GM20000 (cell line): ENCODE measurements at regions not wholly inside any gene's neighbourhood (a gene's known extent, or its start where the extent isn't known, plus 50 kb on each side); places are given as distances from the start of the nearest gene placed in this dataset.

Experiments
- DNase-seq: peaks from one replicate; pipeline ENCODE4 v3.0.0; 2012; ENCODE audit warnings: low spot score
- TF ChIP-seq, protein P1 (sequence below): IDR thresholded peaks from 2 replicates; pipeline ENCODE4 v1.5.1; 2012; ENCODE audit warnings: mild to moderate bottlenecking, control low read depth; ENCODE audit errors: extremely low read depth, missing control alignments

DNA sequence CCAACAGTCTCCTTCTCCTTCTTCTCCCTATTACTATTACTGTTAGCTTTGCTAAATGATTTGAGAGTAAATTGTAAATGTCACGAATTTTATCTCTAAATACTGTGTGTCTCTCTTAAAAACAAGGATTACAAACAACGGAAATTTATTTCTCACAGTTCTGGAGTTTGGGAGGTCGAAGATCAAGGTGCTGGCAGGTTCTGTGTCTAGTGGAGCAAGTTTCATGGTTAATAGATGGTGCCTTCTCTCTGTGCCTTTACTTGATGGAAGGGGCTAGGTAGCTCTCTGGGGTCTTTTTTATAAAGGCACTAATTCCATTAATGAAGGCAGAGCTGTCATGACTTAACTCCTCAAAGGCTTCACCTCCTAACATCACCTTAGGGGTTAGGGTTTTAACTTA, 237.9 kb downstream of the MAN2A1 start:
- DNase-seq = no peak
- TF ChIP-seq, protein P1, sequence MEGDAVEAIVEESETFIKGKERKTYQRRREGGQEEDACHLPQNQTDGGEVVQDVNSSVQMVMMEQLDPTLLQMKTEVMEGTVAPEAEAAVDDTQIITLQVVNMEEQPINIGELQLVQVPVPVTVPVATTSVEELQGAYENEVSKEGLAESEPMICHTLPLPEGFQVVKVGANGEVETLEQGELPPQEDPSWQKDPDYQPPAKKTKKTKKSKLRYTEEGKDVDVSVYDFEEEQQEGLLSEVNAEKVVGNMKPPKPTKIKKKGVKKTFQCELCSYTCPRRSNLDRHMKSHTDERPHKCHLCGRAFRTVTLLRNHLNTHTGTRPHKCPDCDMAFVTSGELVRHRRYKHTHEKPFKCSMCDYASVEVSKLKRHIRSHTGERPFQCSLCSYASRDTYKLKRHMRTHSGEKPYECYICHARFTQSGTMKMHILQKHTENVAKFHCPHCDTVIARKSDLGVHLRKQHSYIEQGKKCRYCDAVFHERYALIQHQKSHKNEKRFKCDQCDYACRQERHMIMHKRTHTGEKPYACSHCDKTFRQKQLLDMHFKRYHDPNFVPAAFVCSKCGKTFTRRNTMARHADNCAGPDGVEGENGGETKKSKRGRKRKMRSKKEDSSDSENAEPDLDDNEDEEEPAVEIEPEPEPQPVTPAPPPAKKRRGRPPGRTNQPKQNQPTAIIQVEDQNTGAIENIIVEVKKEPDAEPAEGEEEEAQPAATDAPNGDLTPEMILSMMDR = no peak

DNA sequence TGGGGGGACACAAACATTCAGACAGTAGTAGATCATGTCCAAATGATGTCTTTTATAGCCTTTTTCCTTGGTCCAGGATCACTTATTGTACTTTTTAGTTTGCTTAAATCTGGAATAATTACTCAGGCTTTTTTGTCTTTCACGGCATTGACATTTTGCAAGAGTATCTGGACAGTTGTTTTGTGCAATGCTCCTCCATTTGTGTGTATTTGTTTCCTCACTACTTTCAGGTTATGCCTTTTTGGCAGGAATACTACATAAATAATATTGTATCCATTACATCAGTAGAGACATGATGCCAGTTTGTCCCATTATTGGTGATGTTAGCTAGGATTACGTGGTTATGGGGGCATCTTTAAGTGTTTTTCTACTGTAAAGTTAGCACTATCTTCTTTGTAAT, 238.3 kb downstream of the MAN2A1 start:
- no peak for DNase-seq
- TF ChIP-seq, protein P1 = no peak

DNA sequence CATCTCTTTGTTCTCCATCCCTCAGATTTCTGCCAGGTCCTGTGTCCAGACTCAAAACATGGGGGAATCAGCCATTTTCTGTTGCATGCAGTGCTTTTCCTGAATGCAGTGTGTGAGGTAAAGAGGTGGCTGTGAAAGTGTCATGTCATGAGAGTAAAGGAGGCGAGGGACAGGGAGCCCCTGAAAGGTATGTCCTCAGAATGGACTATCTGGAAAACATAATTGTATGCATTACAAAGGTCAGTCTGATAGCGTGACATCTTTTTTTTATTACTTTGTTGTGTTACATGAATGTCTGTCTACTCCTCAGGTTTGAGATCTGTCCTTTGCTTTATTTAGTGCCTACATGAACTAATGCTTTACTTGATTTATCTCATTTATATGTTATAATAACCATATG, 239.1 kb downstream of the MAN2A1 start:
- TF ChIP-seq, protein P1 = no peak

DNA sequence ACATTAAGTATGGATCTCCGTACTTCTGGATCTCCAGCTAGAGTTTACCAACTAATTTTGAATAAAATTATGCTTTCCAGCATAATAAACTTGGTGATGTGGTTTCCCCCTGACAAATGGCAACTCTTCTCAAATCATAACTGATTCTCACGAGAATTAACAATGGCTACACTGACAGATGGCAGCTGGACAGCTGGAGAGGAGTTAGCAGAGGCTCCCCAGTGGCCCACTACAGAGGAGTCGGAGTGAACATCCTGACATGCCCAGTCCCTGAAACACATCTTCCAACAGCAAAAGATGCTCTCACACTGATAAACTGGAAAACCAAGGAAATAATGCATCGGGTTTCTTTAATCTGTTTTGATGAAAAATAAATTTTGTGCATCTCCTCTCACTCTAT, 239.6 kb downstream of the MAN2A1 start:
- TF ChIP-seq, protein P1 = no peak
- DNase-seq = no peak

More for the DNA sequence above, 239.1 kb downstream of the MAN2A1 start:
- no peak for DNase-seq

DNA sequence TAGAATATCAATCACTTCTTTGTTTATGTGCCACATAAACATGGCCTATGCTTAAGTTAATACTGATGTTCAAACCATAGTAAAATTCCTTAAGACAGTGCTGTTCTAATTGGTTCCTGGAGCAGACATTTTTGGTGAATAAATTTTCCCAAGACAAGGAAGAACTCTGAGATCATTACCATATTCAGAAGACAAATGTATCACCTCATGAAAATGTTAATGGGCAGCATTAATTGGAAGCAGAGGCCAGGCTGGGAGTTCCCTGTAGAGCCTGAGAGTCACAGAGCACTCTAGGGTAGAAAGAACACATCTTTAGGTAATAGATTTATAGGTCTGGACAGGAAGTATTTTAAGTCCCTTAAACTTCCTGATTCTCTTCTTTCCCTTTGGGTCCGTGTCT, 240.2 kb downstream of the MAN2A1 start:
- TF ChIP-seq, protein P1 = no peak
- DNase-seq = no peak

DNA sequence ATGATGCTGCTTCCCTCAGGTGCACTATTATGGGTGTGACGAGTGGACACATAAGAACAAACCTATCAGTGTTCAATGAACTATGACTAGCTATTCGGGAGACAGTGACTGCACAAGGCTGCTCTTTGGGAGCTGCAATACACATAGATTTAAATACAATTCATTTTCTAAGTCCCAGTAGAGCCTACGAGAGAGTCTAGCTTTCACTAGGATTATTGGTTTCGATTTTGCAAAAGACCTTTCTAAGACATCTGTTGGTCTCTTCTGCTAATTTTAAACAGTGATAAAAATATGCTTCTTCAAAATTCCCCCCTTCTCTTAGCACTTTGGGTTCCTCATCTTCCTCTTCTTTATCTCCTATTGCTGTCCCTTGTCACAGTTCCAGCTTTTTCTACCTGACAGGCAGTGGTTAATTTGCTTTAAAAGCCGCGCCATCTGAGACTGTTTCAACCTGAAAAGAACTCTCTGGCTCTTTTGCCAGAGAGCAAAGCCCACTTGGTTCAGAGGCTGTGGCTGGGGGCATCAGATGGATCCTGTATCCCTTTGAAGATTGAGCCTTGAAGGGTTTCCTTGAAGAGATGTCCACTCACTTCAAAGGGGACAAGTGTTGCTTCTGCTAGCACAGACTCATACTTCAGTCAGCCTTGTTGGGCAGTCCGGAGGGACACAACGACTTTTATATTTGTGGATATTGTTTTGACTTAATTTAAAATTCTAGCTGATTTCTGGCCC, 241.5 kb downstream of the MAN2A1 start:
- TF ChIP-seq, protein P1 = no peak
- no peak for DNase-seq

DNA sequence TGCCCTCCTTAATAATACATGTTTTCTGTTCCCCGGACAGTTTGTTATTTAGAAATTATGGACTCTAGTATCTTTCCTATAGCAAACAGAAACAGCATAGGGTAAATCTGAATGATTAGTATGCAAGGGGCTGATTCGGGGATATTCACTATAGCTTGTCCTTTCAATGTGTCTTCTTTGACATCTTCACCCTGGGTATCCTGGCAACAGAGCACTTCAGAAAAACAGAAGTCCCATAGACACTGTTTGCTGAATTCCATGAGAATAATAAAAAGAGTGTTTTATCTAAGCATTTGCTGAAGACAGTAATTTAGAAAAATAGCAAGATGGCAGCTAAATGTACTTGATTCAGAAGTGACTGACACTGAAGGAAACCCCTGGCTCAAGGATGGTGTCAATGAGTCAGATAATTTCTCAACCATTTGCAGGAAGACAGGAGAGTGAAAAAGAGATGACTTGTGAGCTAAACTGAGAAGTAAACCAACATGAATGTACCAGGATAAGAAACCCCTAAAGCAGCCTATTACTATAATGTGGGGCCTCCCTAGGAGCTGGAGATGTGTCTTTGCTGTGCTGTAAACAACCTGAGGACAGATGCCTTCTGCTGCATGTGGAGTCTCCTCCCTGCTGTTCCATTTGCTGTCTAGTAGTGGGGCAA, 246.2 kb downstream of the MAN2A1 start:
- TF ChIP-seq, protein P1 = no peak
- no peak for DNase-seq
